ENCODE measurements at regions not wholly inside any gene's neighbourhood (a gene's known extent, or its start where the extent isn't known, plus 50 kb on each side); places are given as distances from the start of the nearest gene placed in this dataset.

- DNase-seq: no peak
Observed at GRCh38 chr16:51085271-51085670, 65.8 kb downstream of the SALL1 start.

DNA sequence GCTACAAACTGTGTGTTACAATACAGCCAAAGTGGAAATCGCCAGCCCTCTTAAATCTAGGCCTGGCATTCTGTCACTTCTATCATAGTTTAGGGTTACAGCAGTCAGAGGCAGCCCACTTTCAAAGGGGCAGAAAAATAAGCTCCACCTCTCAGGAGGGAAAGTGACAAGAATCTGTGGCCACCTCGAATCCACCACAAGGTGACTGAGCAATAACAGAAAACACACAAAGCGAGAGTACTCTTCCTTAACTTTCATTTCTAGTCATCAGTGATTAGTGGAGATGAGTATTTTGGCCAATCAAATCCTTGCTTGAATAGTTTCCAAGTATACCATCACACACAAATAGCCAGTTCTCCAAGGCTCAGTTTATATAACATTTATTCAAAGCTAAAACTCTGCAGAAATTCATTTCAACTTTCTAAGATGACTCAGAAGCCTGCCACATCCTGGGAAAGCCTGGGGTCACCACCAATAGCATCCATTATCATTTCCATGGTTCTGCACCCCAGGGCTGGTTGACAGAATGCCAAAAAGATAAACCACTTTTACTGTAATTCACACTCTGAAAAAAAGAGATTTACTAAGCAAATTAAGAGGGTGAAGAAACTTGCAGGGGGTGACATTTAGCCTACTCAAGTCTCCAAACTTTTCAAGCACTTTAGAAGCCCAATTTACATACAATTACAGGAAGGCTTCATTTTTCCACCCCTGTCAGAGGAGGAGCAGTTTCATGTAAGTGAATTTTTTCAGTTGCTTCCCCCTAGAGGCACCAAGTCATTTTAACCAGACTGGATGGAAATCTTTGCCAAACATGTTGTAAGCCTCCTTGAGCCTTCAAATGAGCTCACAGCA, 66.8 kb downstream of the SALL1 start:
- DNase-seq: no peak

GRCh38 chr16:51072591-51072990, 78.5 kb downstream of the SALL1 start:
- no peak for DNase-seq

DNA sequence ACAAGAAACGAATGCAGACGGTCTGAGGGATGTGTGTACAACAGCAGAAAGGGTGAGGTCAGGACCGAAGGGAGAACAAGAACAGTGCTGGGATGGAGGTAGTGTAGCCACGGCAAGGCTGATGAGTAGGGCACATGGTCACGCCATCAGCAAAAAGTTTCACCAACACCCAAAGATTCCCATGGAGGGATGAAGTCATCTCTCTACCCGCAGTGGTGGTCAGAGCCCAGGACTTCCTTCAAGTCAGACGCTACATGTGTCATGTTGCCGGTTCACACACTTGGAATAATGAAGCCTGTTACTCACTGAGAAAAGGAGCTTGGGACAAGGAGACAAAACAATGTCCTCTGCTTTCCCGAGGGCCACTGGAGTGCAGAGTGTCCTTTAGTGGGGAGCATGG, 79.7 kb downstream of the SALL1 start:
- no peak for DNase-seq

GRCh38 chr16:51067352-51067751, 83.7 kb downstream of the SALL1 start:
- no peak for DNase-seq

DNA sequence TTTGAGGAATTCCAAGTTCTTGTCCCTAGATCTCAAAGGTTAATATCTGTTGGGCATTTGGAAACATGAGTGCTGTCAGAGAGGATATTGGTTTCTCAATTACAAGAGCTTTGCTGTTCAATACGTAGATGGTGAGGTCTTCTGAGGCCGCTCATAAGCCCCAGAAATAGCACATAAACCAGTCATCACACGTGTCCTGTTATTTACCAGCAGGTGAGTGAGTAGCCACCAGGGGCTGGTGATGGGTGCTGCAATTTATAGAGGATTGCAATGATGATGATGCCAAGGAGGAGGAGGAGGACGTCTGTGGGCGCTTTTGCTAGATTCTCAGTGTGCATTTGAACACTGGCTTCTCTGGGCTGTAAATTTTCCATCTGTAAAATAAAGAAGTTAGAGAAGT, 89.0 kb downstream of the SALL1 start:
- no peak for DNase-seq

DNA sequence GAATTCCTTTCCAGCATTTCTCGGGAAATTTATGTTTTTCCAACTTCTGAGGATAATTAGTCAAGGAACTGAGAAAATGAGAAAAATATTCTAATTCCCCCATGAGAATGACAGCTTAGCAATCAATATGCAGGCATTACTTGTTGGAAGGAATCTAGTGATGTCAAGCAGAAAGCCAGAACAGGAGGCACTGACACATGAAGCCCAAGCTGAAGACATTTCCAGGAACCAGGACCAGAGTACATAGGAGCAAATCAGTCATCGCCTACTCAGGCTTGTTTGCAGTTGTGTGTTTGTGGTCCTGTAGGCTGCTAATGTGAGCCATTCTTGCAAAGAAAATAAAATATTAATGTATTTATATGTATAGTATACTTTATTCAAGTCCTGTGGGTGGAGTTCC, 89.7 kb downstream of the SALL1 start:
- DNase-seq: no peak

DNA sequence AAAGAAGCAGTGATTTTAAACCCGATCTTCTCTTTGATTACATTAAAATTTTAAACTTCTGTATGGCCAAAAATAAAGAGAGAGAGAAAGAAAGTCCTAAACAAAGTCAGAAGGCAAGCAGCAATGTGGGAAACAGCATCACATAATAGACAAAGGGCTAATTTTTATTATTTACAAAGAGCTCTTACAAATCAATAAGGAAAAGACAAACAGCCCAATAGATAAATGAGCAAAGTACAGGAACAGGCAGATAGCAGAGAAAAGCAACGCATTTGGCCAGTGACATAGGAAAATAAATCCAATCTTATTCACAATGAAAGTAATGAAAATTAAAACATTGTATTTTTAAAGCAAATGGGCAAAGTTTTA, 93.1 kb downstream of the SALL1 start:
- no peak for DNase-seq

- no peak for DNase-seq
Observed at GRCh38 chr16:51057102-51057793, 93.8 kb downstream of the SALL1 start.

- DNase-seq: no peak
Observed at GRCh38 chr16:51056331-51056730, 94.7 kb downstream of the SALL1 start.

DNA sequence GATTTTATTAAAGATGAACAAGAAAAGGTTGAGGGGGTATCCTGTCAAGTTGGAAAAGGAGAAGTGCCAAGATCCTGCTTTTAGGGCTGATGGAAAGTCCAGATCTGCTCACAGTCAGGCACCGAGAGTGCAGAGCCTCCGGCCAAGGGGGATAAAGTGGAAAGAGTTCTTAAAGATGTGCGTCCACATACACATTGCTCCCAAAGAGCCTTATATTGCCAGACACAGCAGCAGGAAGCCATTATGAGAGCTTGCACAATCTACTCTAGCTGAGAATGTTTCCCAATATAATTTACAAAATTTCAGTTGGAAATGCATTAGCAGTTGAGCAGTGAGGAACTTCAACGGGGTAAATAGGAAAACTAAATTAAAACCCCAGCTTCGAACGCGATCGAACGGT, 95.6 kb downstream of the SALL1 start:
- DNase-seq: no peak

- DNase-seq: peak; percentile 10
Observed at GRCh38 chr16:51053775-51054174, 97.3 kb downstream of the SALL1 start.

- DNase-seq: no peak
Observed at GRCh38 chr16:51051671-51052070, 99.4 kb downstream of the SALL1 start.

GRCh38 chr16:51050377-51050706, 100.7 kb downstream of the SALL1 start:
- DNase-seq: no peak

GRCh38 chr16:51049678-51050376, 101.2 kb downstream of the SALL1 start:
- DNase-seq: no peak

- DNase-seq: no peak
Observed at GRCh38 chr16:51049276-51049675, 101.8 kb downstream of the SALL1 start.

DNA sequence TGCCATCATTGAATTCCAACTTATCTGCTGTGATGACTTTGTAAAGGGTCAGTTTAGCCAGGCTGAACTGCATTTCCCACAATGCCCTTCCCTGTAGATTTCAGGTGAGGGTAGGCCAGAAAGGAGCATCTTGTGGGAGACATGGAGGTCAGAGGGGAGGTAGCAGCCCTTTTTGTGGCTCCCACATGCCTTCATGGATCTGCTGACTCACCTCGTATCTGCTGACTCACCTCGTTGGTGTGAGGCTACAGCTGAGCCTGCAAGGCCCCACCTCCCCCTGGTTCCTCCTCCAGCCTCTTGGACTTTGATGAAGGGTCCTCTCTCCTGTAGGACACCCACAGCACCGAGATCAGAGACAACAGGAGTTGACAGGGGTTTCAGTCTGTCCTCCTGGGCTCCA, 102.5 kb downstream of the SALL1 start:
- no peak for DNase-seq

DNA sequence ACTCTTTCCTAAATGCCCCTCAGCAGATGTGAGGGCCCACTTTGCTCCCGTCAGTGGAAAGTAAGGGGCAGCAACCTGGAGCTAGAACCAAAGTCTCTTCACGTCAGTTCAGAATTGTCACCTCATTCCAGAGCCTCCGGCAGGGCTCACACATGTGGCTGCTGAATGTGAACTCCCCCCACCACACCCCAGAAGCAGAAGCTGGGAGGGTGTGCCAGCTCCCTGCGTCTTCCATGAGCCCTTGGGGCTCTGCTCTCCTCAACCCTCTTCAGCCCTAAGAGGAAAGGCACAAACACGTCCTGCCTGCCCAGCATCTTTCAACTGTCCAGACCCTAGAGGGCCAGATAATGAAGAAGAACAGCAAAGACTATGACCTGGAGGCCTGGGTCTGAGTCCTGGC, 105.3 kb downstream of the SALL1 start:
- DNase-seq: no peak

- no peak for DNase-seq
Observed at GRCh38 chr16:51045186-51045585, 105.9 kb downstream of the SALL1 start.

GRCh38 chr16:51041546-51041945, 109.5 kb downstream of the SALL1 start:
- no peak for DNase-seq

DNA sequence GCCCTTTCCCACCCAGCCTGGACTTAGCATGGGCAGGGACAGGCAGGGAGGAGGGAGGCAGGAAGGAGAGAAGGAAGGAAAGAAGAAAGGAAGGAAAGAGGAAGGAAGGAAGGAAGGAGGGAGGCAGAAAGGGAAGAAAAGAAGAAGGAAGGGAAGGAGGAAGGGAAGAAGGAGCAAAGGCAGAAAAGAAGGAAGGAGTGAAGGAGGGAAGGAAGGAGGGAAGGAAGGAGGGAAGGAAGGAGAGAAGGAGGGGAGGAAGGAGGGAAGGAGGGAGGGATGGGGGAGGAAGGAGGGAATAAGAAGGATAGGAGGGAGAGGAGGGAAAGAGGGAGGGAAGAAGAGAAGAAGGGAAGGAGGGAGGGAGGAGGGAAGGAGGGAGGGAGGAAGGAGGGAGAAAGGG, 110.4 kb downstream of the SALL1 start:
- no peak for DNase-seq

DNA sequence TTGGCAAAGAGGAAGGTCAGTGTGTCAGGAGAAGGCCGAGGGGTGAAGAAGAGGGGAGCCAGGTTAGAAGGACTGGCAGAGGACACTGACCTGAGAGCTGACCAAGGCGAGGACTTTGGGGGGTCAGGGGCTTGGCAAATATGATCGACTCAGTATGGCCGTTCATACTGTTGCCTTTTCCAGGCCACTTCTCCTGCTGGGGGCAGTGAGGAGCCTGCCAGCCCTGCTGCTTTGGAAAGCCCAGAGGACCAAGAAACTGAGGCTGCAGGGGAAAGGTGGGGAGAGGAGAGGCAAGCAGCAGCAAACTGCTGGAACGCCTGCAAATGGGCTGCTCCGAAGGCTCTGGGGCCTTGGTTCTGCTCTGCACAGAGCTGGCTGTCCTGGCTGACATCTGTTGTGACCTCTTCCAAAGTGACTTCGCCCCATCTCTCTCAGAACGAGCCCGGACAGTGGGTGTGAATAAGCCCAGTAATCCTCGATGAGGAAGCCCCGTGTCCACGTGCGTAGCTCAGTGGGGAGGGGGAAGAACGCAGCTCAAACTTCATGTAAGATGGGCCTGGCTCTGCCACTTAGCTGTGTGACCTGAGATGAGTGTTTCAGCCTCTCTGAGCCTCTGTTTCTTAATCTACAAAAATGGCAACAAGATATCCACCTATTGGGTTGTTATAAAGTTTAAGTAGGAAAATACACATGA, 111.3 kb downstream of the SALL1 start:
- DNase-seq: no peak

DNA sequence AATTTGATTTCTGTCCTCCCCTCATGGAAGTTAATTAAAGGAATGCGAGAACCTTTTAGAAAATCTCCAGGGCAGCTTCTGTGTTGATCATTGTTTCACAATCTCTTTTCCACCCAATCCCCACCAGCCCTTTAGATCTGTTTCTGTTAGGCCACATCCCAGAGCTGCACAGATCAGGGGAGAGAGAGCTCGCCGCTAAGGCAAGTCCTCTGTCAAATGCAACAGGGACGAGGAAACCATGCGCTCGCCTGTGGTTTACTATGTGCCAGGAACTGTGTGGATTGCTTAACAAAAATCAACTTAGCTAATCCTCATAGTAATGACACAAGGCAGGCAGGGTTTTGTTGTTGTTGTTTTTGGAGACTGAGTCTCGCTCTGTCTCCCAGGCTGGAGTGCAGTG, 115.4 kb downstream of the SALL1 start:
- DNase-seq: no peak

DNA sequence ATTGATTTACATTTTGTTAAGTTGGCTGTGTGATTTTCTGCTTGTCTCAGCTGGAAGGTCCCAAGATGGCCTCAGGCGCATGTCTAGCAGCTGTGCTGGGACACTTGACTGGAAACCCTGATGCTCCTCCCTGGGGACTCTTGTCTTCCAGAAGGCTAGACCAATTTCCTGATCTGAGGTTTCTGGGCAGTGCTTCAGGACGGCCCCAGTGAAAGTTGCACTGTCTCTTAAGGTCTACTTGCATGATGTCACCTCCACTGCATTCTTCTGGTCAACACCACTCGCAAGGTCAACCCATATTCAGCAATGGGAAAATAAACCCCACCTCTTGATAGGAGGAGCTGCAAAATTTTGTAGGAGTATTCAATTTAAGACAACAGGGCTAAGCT, 116.0 kb downstream of the SALL1 start:
- no peak for DNase-seq

Data from NCI-H1092 treated with DMSO at 0.1 percent for 48 hours (cell line).